ENCODE measurements at regions not wholly inside any gene's neighbourhood (a gene's known extent, or its start where the extent isn't known, plus 50 kb on each side); places are given as distances from the start of the nearest gene placed in this dataset.
"Not testable (repeated sequence)": the region's sequence is repeated elsewhere in the genome, so short reads cannot be mapped to it uniquely, and the experiment has no call there.

DNA sequence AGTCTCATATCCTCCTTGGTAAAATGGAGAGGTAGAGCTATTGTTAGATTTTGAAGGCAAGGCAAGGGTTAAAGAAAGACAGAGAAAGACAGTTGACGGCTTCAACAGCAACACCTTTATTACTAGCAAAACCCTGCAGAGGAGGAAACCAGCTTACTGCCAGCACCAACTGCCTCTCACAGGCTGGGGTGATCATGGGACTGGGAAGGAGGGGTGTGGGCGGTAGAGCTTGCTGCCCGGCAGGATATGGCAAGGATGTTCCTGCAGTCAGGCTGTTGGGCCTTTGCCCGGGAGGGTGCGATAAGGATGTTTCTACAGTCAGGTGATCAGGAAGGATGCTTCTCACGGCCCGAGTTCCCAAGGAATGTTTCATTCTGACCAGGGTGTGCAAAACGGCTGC lies 310.0 kb downstream of the FOXD4L4 start:
- not testable (repeated sequence) for DNase-seq (ENCODE audit: low read depth in 2 of 2)

DNA sequence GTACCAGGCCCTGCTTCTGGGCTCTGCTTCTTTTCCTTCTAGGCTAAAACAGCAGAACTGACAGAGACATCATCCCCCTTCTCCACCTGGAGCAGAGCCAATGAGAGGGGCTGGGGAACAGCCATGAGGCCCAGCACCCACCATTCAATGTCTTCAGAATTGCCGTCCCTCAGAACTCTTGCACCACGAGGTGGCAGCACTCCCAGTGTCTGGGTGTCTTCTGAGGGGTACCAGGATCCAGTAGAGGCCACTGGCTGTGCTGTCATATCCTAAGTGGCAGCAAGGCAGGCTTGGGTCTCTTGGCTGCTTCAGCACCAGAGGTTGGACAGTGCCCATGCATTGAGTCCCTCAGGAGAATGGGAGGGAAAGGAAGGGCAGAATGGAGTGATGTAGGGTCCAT lies 312.8 kb downstream of the FOXD4L4 start:
- DNase-seq (ENCODE audit: low read depth in 2 of 2): not testable (repeated sequence)

- not testable (repeated sequence) for DNase-seq (ENCODE audit: low read depth in 2 of 2)
Observed at GRCh38 chr9:66054705-66055104, 317.8 kb downstream of the FOXD4L4 start.

DNA sequence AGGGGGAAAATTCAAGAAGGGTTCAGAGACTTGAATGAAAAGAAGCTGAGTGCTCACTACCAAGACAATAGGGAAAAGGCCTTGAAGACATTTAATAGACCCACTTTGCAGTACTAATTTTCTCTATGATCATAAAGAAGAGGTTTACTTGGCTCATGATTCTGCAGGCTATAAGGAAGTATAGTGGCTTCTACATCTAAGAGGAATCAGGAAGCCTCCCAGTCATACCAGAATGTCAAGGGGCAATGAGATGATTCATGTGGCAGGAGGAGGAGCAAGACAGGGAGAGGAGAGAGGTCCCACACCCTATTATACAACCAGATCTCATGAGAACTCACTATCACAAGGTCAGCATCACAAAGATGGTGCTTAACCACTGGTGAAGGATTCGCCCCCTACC lies 323.7 kb downstream of the FOXD4L4 start:
- DNase-seq (ENCODE audit: low read depth in 2 of 2): not testable (repeated sequence)

GRCh38 chr9:66063822-66064221 lies 326.9 kb downstream of the FOXD4L4 start:
- DNase-seq (ENCODE audit: low read depth in 2 of 2): not testable (repeated sequence)

DNA sequence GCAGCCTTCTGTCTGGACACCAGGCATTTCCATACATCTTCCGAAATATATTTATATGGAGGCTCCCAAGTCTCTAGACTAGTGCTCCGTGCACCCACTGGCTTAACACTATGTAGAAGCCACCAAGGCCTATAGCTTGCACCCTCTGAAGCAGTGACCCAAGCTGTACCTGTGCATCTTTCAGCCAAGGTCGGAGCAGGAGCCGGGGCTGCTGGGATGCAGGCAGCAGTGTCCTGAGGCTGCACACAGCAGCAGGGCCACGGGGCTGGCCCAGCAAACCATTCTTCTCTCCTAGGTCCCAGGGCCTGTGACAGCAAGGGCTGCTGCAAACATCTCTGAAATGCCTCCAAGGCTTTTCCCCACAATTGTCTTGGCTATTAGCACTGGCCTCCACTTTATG lies 328.8 kb downstream of the FOXD4L4 start:
- not testable (repeated sequence) for DNase-seq (ENCODE audit: low read depth in 2 of 2)

DNA sequence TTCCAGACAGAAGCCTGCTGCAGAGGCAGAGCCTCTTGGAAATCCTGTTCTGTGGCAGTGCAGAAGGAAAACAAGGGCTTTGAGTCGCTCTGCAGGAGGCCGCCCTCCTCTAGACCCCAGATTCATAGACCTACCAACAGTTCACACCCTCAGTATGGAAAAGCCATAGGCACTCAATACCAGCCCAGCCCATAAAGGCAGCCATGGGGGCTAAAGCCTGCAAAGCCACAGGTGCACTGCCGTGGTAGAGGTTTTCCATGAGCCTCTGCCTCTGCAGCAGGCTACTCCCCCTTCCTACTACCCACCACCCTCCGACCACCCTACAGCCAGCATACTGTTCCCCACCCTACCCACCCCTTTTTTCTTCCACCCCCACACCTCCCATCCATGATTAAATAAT lies 330.3 kb downstream of the FOXD4L4 start:
- peak in 1 of 2 donors; percentile 0 for DNase-seq (ENCODE audit: low read depth in 2 of 2)

GRCh38 chr9:66068451-66068989 lies 331.6 kb downstream of the FOXD4L4 start:
- DNase-seq (ENCODE audit: low read depth in 2 of 2): peak in 1 of 2 donors; percentile 0

DNA sequence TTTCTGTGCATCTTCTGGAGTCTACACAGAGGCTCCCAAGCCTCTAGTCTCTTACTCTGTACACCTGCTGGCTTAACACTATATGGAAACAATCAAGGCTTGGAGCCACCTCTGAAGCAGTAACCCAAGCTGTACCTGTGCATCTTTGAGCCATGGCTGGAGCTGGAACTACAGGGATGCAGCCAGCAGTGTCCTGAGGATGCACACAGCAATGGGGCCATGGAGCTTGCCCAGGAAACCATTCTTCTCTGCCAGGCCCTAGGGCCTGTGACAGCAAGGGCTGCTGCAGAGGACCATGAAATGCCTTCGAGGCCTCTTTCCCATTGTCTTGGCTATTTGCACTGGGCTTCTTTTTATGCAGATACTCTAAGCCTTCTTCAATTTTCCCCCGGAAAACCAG lies 332.1 kb downstream of the FOXD4L4 start:
- not testable (repeated sequence) for DNase-seq (ENCODE audit: low read depth in 2 of 2)

DNA sequence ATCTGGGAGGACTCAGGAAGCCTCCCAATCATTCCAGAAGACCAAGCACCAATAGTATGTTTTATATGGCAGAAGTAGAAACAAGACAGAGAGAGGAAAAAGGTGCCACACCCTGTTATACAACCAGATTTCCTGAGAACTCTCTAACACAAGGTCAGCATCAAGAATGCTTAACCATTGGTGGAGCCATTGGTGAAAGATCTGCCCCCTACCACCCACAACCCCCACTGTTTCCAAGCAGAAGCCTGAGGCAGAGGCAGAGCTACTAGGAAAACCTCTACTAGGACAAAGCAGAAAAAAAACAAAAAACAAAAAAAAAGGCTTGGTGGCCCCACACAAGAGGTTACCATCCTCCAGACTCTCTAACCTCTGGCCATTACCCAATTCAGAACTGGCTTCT lies 336.2 kb downstream of the FOXD4L4 start:
- not testable (repeated sequence) for DNase-seq (ENCODE audit: low read depth in 2 of 2)

- not testable (repeated sequence) for DNase-seq (ENCODE audit: low read depth in 2 of 2)
Observed at GRCh38 chr9:66082811-66083210, 345.9 kb downstream of the FOXD4L4 start.

Data from lung microvascular endothelial cell (primary cell).